Umbilical cord (tissue), 1 donor: ENCODE measurements at regions not wholly inside any gene's neighbourhood (a gene's known extent, or its start where the extent isn't known, plus 50 kb on each side); places are given as distances from the start of the nearest gene placed in this dataset.
A peak's percentile ranks its signal among the peaks of the same experiment; 100 is the strongest.
"Not testable (repeated sequence)": the region's sequence is repeated elsewhere in the genome, so short reads cannot be mapped to it uniquely, and the experiment has no call there.

ENCODE experiments used
- DNase-seq: peaks from one replicate; pipeline ENCODE4 v3.0.0-alpha.2; 2015; ENCODE audit warnings: low spot score

- DNase-seq: no peak
Measured at GRCh38 chr4:38330936-38331335, 333.1 kb upstream of the KLF3 start.

GRCh38 chr4:38332699-38333098 lies 331.3 kb upstream of the KLF3 start:
- DNase-seq: no peak

- DNase-seq: no peak
Measured at GRCh38 chr4:38333219-38333618, 330.8 kb upstream of the KLF3 start.

- no peak for DNase-seq
Measured at GRCh38 chr4:38334791-38335190, 329.2 kb upstream of the KLF3 start.

- DNase-seq: not testable (repeated sequence)
Measured at GRCh38 chr4:38338939-38339338, 325.1 kb upstream of the KLF3 start.

- DNase-seq: no peak
Measured at GRCh38 chr4:38343608-38344007, 320.4 kb upstream of the KLF3 start.

- DNase-seq: no peak
Measured at GRCh38 chr4:38344929-38345328, 319.1 kb upstream of the KLF3 start.

GRCh38 chr4:38347251-38347650 lies 316.7 kb upstream of the KLF3 start:
- DNase-seq: no peak

- no peak for DNase-seq
Measured at GRCh38 chr4:38354421-38354820, 309.6 kb upstream of the KLF3 start.

GRCh38 chr4:38354872-38355271 lies 309.1 kb upstream of the KLF3 start:
- DNase-seq: no peak

- DNase-seq: no peak
Measured at GRCh38 chr4:38356686-38357085, 307.3 kb upstream of the KLF3 start.

- DNase-seq: no peak
Measured at GRCh38 chr4:38357546-38357945, 306.5 kb upstream of the KLF3 start.

- DNase-seq: no peak
Measured at GRCh38 chr4:38359113-38359512, 304.9 kb upstream of the KLF3 start.

GRCh38 chr4:38360201-38360600 lies 303.8 kb upstream of the KLF3 start:
- DNase-seq: no peak

- DNase-seq: no peak
Measured at GRCh38 chr4:38364383-38364963, 299.5 kb upstream of the KLF3 start.

- no peak for DNase-seq
Measured at GRCh38 chr4:38365261-38365660, 298.7 kb upstream of the KLF3 start.

GRCh38 chr4:38365748-38366310 lies 298.2 kb upstream of the KLF3 start:
- DNase-seq: no peak

- DNase-seq: peak; percentile 59
Measured at GRCh38 chr4:38366456-38366855, 297.5 kb upstream of the KLF3 start.

GRCh38 chr4:38366997-38367396 lies 297.0 kb upstream of the KLF3 start:
- DNase-seq: no peak

GRCh38 chr4:38367642-38368174 lies 296.3 kb upstream of the KLF3 start:
- DNase-seq: peak; percentile 72

- peak; percentile 24 for DNase-seq
Measured at GRCh38 chr4:38368613-38369012, 295.4 kb upstream of the KLF3 start.

GRCh38 chr4:38371391-38371851 lies 292.6 kb upstream of the KLF3 start:
- DNase-seq: peak; percentile 65

GRCh38 chr4:38373375-38373774 lies 290.6 kb upstream of the KLF3 start:
- no peak for DNase-seq

- DNase-seq: no peak
Measured at GRCh38 chr4:38377195-38377594, 286.8 kb upstream of the KLF3 start.
